ENCODE measurements at regions not wholly inside any gene's neighbourhood (a gene's known extent, or its start where the extent isn't known, plus 50 kb on each side); places are given as distances from the start of the nearest gene placed in this dataset.
A peak's percentile ranks its signal among the peaks of the same experiment; 100 is the strongest.

DNA sequence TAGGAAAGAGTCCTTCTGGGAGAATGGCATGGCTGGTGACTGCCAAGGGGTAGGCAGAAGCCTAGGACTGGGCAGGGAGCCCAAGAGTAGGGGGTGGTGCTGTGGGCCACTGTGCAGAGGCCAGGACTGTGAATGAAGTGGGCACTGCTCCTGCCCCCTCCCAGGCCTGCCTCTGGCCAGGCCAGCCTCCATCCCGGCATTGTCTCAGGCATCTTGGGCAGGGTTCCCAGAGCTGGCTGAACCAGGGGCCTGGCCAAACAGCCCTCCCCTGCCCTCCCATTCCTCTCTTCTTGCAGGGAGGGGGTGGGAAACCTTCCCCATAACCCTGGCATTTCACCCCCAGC, 81.6 kb downstream of the MRPL14 start:
- TF ChIP-seq, protein P1, sequence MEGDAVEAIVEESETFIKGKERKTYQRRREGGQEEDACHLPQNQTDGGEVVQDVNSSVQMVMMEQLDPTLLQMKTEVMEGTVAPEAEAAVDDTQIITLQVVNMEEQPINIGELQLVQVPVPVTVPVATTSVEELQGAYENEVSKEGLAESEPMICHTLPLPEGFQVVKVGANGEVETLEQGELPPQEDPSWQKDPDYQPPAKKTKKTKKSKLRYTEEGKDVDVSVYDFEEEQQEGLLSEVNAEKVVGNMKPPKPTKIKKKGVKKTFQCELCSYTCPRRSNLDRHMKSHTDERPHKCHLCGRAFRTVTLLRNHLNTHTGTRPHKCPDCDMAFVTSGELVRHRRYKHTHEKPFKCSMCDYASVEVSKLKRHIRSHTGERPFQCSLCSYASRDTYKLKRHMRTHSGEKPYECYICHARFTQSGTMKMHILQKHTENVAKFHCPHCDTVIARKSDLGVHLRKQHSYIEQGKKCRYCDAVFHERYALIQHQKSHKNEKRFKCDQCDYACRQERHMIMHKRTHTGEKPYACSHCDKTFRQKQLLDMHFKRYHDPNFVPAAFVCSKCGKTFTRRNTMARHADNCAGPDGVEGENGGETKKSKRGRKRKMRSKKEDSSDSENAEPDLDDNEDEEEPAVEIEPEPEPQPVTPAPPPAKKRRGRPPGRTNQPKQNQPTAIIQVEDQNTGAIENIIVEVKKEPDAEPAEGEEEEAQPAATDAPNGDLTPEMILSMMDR (IDR thresholded peaks at IDR 0.05), result no peak
- TF ChIP-seq POLR2A (IDR thresholded peaks at IDR 0.05) (no peak), POLR2AphosphoS5 (IDR thresholded peaks at IDR 0.05) (no peak)
- H3K9me3 ChIP-seq, result no peaks in the 10 kb centered on the region
- no peak overlapping the region for H3K4me3 ChIP-seq
- DNase-seq (ENCODE audit: low spot score in 2 of 2), result peak in 1 of 2 donors; percentile 66
- H3K36me3 ChIP-seq, result no peaks in the 10 kb centered on the region
- no peaks in the 10 kb centered on the region for H3K27me3 ChIP-seq
- intact Hi-C loops (cut with DNase I; ENCODE audit: low total_unique reads), result no loop called here
- peak overlapping the region; percentile 80 to 84 for H3K27ac ChIP-seq
- peaks cover 16 to 43% of the 10 kb centered on the region in 2 donors for H3K4me1 ChIP-seq

DNA sequence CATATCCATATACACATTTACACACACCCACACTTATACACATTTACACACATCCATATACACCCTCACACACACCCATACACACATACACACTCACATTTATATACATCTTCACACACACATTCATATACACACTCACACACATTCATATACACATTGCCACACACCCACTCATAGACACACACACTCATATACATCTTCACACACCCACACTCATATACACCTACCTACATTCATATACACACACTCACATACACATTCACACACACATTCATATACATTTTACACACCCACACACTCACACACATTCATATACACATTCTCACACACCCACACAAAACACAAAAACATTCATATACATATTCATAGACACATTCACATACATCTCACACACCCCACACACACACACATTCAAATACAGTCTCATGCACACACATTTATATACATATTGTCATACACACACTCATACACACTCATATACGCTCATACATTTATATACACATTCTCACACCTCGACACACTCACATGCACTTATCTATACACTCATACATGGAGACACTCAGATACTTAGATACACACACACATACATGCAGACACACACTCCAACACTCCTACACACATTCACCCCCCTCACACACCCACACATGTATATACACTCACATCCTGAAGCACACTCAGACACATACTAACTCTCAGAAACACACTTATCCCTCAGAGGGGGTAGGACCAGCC, 82.1 kb downstream of the MRPL14 start:
- Histone ChIP-seq H3K9me3 (no peaks in the 10 kb centered on the region), H3K27me3 (no peaks in the 10 kb centered on the region), H3K4me3 (no peak overlapping the region), H3K4me1 (peaks cover 15 to 40% of the 10 kb centered on the region in 2 donors), H3K36me3 (no peaks in the 10 kb centered on the region), H3K27ac (peak overlapping the region; percentile 80 to 84)
- DNase-seq (ENCODE audit: low spot score in 2 of 2), result no peak
- no peak for TF ChIP-seq POLR2AphosphoS5 (IDR thresholded peaks at IDR 0.05)
- no peak for TF ChIP-seq POLR2A (IDR thresholded peaks at IDR 0.05)
- TF ChIP-seq, protein P1 (IDR thresholded peaks at IDR 0.05), result no peak
- intact Hi-C loops (cut with DNase I; ENCODE audit: low total_unique reads), result no loop called here

DNA sequence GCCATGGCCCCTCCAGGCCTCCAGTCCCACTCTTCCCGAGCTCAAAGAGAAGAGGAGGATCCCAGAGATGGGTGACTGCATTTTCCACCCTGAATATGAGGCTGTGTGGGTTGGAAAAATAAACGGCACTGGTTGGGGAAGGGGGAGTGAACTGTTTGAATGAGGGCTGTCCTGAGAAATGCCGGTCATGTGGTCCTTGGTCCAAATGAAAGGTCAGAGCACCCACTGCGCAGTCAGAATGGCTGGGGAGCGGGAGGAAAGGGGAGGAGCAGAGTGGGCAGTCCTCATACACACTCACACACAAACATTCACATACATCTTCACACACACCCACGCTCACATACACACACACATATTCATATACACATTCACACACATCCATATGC, 83.1 kb downstream of the MRPL14 start:
- Histone ChIP-seq H3K27me3 (no peaks in the 10 kb centered on the region), H3K4me3 (no peak overlapping the region), H3K36me3 (no peaks in the 10 kb centered on the region), H3K4me1 (peaks cover 15 to 39% of the 10 kb centered on the region in 2 donors), H3K9me3 (no peaks in the 10 kb centered on the region), H3K27ac (peak overlapping the region; percentile 79 to 80)
- TF ChIP-seq, protein P1 (IDR thresholded peaks at IDR 0.05), result no peak
- TF ChIP-seq POLR2A (IDR thresholded peaks at IDR 0.05) (no peak), POLR2AphosphoS5 (IDR thresholded peaks at IDR 0.05) (no peak)
- DNase-seq (ENCODE audit: low spot score in 2 of 2), result no peak
- intact Hi-C loops (cut with DNase I; ENCODE audit: low total_unique reads), result no loop called here

DNA sequence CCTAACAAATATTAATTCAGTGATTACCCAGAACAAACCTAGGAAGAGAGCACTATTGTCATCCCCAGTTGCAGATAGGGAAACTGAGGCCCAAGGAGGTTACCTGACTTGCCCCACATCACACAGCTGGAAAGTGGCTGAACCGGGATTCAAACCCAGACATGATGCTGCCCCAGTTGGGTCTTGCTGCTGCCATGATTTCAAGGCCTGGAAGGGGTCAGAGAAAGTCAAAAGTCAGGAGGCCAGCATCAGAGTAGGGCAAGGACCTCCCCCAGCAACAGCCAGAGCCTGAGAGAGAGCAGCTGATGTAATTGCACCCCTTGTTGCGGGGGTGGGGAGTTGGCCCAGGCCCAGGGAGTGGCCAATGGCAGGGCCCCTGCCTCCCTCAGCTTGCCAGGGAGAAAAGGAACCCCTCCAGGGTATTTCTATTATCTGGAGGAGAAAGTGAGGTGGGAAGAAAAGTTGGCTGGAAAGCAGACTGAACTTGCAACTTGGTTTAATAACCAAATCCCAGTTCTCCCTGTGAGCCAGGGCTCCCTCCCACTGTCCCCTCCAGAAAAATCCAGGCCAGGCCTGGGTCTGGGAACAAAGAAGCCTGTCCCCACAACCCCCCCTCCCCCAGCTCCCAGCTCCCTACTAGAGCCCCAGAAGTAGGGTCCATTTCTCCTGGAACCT, 83.6 kb downstream of the MRPL14 start:
- H3K9me3 ChIP-seq, result no peaks in the 10 kb centered on the region
- no peaks in the 10 kb centered on the region for H3K36me3 ChIP-seq
- no peak for DNase-seq (ENCODE audit: low spot score in 2 of 2)
- intact Hi-C loops (cut with DNase I; ENCODE audit: low total_unique reads), result no loop called here
- peaks cover 15 to 39% of the 10 kb centered on the region in 2 donors for H3K4me1 ChIP-seq
- H3K27me3 ChIP-seq, result no peaks in the 10 kb centered on the region
- H3K4me3 ChIP-seq, result no peak overlapping the region
- peak overlapping the region; percentile 79 to 80 for H3K27ac ChIP-seq
- TF ChIP-seq POLR2AphosphoS5 (IDR thresholded peaks at IDR 0.05), result no peak
- TF ChIP-seq, protein P1 (IDR thresholded peaks at IDR 0.05), result no peak

DNA sequence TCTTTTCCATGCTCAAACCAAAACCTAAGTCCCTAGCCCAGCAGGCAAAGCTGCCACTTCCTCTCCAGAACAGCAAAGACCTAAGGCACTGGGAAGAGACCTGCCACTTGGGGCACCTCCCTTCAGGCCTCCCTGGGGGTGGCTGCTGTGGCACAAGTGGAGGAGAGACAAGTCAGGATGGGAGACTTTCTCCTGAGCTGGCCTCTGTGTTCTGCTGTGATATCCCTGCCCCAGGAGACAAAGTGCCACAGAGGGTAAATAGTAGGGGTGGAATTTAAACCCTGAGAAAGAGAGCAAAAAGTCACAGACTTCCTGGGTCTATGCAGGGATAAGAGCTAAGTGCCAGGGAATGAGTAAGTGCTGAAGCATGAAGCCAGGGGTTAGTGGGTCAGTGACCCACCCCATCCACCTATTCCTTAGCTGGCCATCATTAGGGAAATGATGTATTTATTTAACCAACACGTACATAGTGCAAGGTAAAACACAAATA, 84.2 kb downstream of the MRPL14 start:
- H3K27ac ChIP-seq, result peak overlapping the region; percentile 79 to 80
- intact Hi-C loops (cut with DNase I; ENCODE audit: low total_unique reads), result no loop called here
- peaks cover 15 to 36% of the 10 kb centered on the region in 2 donors for H3K4me1 ChIP-seq
- no peaks in the 10 kb centered on the region for H3K27me3 ChIP-seq
- DNase-seq (ENCODE audit: low spot score in 2 of 2), result no peak
- H3K9me3 ChIP-seq, result no peaks in the 10 kb centered on the region
- TF ChIP-seq, protein P1 (IDR thresholded peaks at IDR 0.05), result no peak
- no peak overlapping the region for H3K4me3 ChIP-seq
- no peaks in the 10 kb centered on the region for H3K36me3 ChIP-seq

Measured in breast epithelium (tissue), 4 donors.